Esophagus muscularis mucosa (tissue), 4 donors: ENCODE measurements at regions not wholly inside any gene's neighbourhood (a gene's known extent, or its start where the extent isn't known, plus 50 kb on each side); places are given as distances from the start of the nearest gene placed in this dataset.
A peak's percentile ranks its signal among the peaks of the same experiment; 100 is the strongest.

Experiments
- DNase-seq: peaks from one replicate; pipeline ENCODE4 v3.0.0-alpha.2; 2017; ENCODE audit errors: extremely low spot score
- H3K27ac ChIP-seq, 4 donors: fragments of 200-600 bp; sonication (generic); replicated peaks in 1 of 4; 1 replicate in 3 of 4; 2 replicates in 1 of 4; pipeline ENCODE4 v1.5.1; 2016 to 2019; ENCODE audit warnings: mild to moderate bottlenecking in 1 of 4
- H3K27me3 ChIP-seq, 4 donors: fragments of 200-600 bp; sonication (generic); one replicate each; pipeline versions ENCODE4 v1.5.1 to v1.6.0; 2016 to 2019
- H3K36me3 ChIP-seq, 4 donors: fragments of 200-600 bp; sonication (generic); one replicate each; pipeline ENCODE4 v1.5.1; 2016 to 2019
- H3K4me1 ChIP-seq, 4 donors: fragments of 200-600 bp; sonication (generic); one replicate each; pipeline ENCODE4 v1.5.1; 2016 to 2019
- H3K4me3 ChIP-seq, 4 donors: fragments of 200-600 bp; sonication (generic); 1 replicate in 2 of 4; 2 replicates in 2 of 4; pipeline ENCODE4 v1.5.1; 2016 to 2019; ENCODE audit warnings: mild to moderate bottlenecking in 4 of 4, moderate library complexity in 1 of 4
- H3K9me3 ChIP-seq, 4 donors: fragments of 200-600 bp; sonication (generic); 1 replicate in 3 of 4; 2 replicates in 1 of 4; pipeline ENCODE4 v1.5.1; 2016 to 2019
- EP300 ChIP-seq: sonication (generic); formaldehyde crosslinking; IDR thresholded peaks from one replicate; pipeline ENCODE4 v1.6.1; 2017; ENCODE audit warnings: antibody characterized with exemption
- POLR2A ChIP-seq: fragments of 450-650 bp; IDR thresholded peaks from one replicate; pipeline ENCODE4 v1.6.1; 2017; ENCODE audit warnings: antibody characterized with exemption, moderate library complexity, mild to moderate bottlenecking, low read depth
- POLR2AphosphoS5 ChIP-seq, 2 donors: sonication (generic); formaldehyde crosslinking; IDR thresholded peaks; one replicate each; pipeline ENCODE4 v1.6.1; 2017; ENCODE audit warnings: antibody characterized with exemption in 2 of 2
- WGBS: methylation state at CpG from one replicate; pipeline ENCODE4 v1.1.5; 2018; 5-methylcytosine and 5-hydroxymethylcytosine counted together
- intact Hi-C: fragments of 100-400 bp; cut with DNase I; formaldehyde crosslinking; loops from one replicate; pipeline ENCODE4 v1.15.1; 2023
- TF ChIP-seq, protein P1 (sequence below), 3 experiments: fragments of 200-600 bp in 2 of 3; fragments of 450-650 bp in 1 of 3; sonication (generic) in 2 of 3; IDR thresholded peaks; one replicate each; pipeline ENCODE4 v1.5.1; 2017 to 2019; ENCODE audit warnings: antibody characterized with exemption in 3 of 3, mild to moderate bottlenecking in 2 of 3, moderate library complexity in 1 of 3

DNA sequence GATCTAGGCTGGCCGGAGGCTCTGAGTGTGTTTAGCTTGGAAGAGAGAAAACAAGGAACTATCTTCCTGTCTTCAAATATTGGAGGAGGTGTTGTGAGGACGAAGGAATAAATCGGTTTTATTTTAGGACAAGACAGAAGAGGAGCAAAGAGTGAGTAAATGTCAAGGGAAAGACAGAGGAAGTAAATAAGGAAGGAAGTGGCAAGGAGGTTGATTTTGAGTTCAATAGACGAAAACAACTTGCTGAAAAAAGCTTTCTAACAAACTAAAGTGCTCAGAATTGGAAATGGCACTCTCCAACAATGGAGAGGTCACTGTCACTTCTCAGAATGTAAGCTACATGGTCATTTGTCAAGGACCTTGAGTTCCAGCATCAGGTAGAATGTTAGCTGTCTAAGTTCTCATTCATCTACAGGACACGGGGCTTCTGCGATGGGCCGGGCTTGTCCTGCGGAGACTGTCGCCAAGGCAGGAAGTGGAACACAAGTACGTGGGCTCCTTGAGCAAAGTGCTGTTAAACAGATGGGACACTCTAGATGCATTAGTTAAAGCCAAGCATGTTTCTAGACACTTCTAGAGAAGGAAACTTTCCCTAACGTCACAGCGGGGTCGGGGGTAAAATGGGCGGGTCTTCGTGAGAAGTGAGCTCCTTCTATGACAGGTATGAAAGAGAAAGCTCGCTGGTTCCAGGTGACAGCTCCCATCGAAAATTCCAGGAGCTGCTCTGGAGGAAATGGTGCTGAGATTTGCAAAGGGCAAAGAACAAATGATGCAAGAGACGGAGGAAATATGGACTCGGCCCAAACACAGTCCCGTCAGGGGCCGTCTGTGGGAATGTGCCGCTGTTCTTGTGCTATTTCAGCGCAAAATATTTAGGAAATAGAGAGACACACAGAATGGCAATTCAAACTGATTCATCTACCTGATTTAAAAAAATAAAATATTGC lies 103.9 kb upstream of the UBL3 start:
- no peaks in the 10 kb centered on the region for H3K9me3 ChIP-seq
- WGBS: 75% methylated on average over 20 of the region's 23 CpGs
- H3K4me1 ChIP-seq: peaks cover 0 to 10% (median 8%) of the 10 kb centered on the region in 4 donors
- peaks cover 0 to 7% (median 0%) of the 10 kb centered on the region in 4 donors for H3K27me3 ChIP-seq
- DNase-seq: no peak
- TF ChIP-seq POLR2A (no peak), EP300 (no peak), POLR2AphosphoS5 (IDR thresholded peaks at IDR 0.05) (no peak)
- TF ChIP-seq, protein P1, sequence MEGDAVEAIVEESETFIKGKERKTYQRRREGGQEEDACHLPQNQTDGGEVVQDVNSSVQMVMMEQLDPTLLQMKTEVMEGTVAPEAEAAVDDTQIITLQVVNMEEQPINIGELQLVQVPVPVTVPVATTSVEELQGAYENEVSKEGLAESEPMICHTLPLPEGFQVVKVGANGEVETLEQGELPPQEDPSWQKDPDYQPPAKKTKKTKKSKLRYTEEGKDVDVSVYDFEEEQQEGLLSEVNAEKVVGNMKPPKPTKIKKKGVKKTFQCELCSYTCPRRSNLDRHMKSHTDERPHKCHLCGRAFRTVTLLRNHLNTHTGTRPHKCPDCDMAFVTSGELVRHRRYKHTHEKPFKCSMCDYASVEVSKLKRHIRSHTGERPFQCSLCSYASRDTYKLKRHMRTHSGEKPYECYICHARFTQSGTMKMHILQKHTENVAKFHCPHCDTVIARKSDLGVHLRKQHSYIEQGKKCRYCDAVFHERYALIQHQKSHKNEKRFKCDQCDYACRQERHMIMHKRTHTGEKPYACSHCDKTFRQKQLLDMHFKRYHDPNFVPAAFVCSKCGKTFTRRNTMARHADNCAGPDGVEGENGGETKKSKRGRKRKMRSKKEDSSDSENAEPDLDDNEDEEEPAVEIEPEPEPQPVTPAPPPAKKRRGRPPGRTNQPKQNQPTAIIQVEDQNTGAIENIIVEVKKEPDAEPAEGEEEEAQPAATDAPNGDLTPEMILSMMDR (IDR thresholded peaks at IDR 0.05): no peak
- H3K27ac ChIP-seq: no peak overlapping the region
- H3K36me3 ChIP-seq: no peaks in the 10 kb centered on the region
- intact Hi-C loops: no loop called here
- H3K4me3 ChIP-seq: no peak overlapping the region

DNA sequence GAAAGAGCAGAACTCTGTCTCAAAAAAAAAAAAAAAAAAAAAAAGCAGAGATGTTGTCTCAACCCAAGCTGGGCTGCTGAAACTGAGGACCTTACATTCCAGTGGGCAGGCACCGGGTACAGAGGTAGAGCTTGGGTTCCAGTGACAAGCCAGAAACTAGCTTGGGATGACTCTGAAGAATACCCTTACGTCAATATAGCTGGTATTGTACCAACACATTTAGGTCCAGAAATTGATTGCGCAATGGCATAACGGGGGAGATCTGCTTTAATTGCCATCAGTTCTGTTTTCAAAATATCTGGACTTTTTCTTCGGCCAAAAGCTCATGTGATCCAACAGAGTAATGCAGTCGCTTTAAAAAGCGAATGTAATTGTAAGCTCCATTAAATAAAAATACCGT lies 103.1 kb upstream of the UBL3 start:
- intact Hi-C loops: no loop called here
- H3K4me1 ChIP-seq: peaks cover 0 to 16% (median 12%) of the 10 kb centered on the region in 4 donors
- TF ChIP-seq POLR2A: no peak
- TF ChIP-seq EP300: no peak
- no peak for DNase-seq
- no peaks in the 10 kb centered on the region for H3K36me3 ChIP-seq
- no peak overlapping the region for H3K27ac ChIP-seq
- no peaks in the 10 kb centered on the region for H3K9me3 ChIP-seq
- no peak overlapping the region for H3K4me3 ChIP-seq
- peaks cover 0 to 7% (median 0%) of the 10 kb centered on the region in 4 donors for H3K27me3 ChIP-seq
- WGBS: 77% methylated on average over 8 of the region's 8 CpGs

DNA sequence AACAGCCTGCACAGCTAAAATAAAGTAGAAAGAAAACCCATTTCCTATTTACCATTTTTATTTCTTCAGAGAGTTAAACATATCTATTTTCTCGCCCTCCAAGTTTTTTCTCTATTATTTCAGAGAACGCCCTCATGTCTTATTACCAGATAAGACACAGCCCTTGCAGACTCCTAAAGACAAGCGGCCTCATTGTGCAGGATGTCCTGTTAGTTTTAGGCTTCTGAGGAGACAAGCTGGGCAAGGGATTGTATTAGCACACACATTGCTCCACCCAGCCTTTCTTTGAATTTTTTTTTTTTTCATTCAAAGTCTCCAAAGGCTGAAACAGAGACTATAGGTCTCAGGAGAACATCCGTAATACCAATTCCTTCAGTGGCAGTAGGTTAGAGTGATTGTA lies 101.8 kb upstream of the UBL3 start:
- DNase-seq: no peak
- Histone ChIP-seq H3K36me3 (no peaks in the 10 kb centered on the region), H3K27ac (no peak overlapping the region), H3K4me1 (peaks cover 0 to 17% (median 14%) of the 10 kb centered on the region in 4 donors), H3K9me3 (no peaks in the 10 kb centered on the region), H3K4me3 (no peak overlapping the region), H3K27me3 (peaks cover 0 to 7% (median 0%) of the 10 kb centered on the region in 4 donors)
- intact Hi-C loops: no loop called here
- whole genome bisulfite sequencing: 78% methylated on average over 4 of the region's 4 CpGs
- TF ChIP-seq, protein P1 (IDR thresholded peaks at IDR 0.05): no peak
- TF ChIP-seq POLR2A (no peak), POLR2AphosphoS5 (IDR thresholded peaks at IDR 0.05) (no peak), EP300 (no peak)

DNA sequence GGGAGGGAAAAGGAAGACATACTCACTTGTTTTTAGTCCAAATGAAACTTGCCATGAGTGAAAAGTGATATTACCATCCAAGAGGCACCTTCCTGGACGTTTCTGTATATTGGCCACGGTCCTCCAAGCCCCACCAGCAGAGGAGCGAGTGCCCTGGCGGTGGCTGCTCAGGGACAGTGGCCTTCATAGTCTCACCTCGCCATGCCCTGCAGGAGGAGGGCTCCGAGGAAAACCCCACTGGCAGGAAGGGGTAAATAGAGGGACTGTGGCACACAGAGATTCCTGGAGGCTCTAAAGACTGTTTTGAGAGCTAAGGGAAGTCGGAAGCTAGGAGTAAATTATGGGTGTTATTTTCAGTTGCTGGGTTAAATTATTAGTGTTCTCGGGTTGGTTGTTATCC lies 98.4 kb upstream of the UBL3 start:
- WGBS: 81% methylated on average over 8 of the region's 8 CpGs
- Histone ChIP-seq H3K36me3 (no peaks in the 10 kb centered on the region), H3K9me3 (no peaks in the 10 kb centered on the region), H3K4me1 (peaks cover 0 to 10% (median 7%) of the 10 kb centered on the region in 4 donors), H3K27ac (no peak overlapping the region), H3K4me3 (no peak overlapping the region), H3K27me3 (no peaks in the 10 kb centered on the region)
- intact Hi-C loops: no loop called here
- TF ChIP-seq EP300: no peak
- no peak for TF ChIP-seq POLR2A
- TF ChIP-seq, protein P1 (IDR thresholded peaks at IDR 0.05): no peak
- TF ChIP-seq POLR2AphosphoS5 (IDR thresholded peaks at IDR 0.05): no peak
- DNase-seq: peak; percentile 80

DNA sequence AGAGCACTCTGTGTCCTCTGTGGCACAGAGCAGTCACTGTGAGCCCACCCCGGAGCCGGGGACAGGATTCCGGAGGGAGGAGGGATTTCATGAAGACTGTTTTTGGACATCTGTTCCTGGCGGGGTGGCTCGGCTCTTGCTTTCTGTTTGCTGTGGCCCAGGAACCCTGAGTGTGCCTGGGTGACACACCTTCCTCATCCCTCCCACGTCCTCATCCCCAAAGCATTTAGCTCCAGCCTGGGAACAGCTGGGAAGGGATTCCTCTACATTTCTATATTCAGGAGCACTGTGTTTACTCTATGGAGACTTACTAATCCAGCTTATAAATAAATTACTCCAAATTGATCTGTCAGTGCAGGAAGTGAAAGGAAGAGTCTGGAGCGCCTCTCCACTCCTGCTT lies 97.8 kb upstream of the UBL3 start:
- WGBS: 66% methylated on average over 6 of the region's 7 CpGs
- Histone ChIP-seq H3K36me3 (no peaks in the 10 kb centered on the region), H3K9me3 (no peaks in the 10 kb centered on the region), H3K27ac (no peak overlapping the region), H3K4me1 (peaks cover 0 to 10% (median 7%) of the 10 kb centered on the region in 4 donors), H3K4me3 (no peak overlapping the region), H3K27me3 (no peaks in the 10 kb centered on the region)
- intact Hi-C loops: no loop called here
- DNase-seq: no peak
- TF ChIP-seq POLR2AphosphoS5 (IDR thresholded peaks at IDR 0.05): no peak
- TF ChIP-seq, protein P1 (IDR thresholded peaks at IDR 0.05): no peak
- no peak for TF ChIP-seq POLR2A
- no peak for TF ChIP-seq EP300
